Inflammatory macrophage (primary cell): ENCODE measurements at regions not wholly inside any gene's neighbourhood (a gene's known extent, or its start where the extent isn't known, plus 50 kb on each side); places are given as distances from the start of the nearest gene placed in this dataset.

Experiments used
- DNase-seq, 2 donors: peaks; one replicate each; pipeline ENCODE4 v3.0.0-alpha.2; 2020 to 2022

- no peak for DNase-seq
These were observed 175.3 kb upstream of the ALG10B start for GRCh38 chr12:38141239-38141638.

- no peak for DNase-seq
These were observed 174.7 kb upstream of the ALG10B start for GRCh38 chr12:38141861-38142260.

GRCh38 chr12:38142974-38143373, 173.6 kb upstream of the ALG10B start:
- no peak for DNase-seq

- no peak for DNase-seq
These were observed 172.5 kb upstream of the ALG10B start for GRCh38 chr12:38144049-38144448.

- no peak for DNase-seq
These were observed 171.8 kb upstream of the ALG10B start for GRCh38 chr12:38144601-38145436.

GRCh38 chr12:38149395-38150073, 167.0 kb upstream of the ALG10B start:
- no peak for DNase-seq

- no peak for DNase-seq
These were observed 164.4 kb upstream of the ALG10B start for GRCh38 chr12:38151991-38152700.

GRCh38 chr12:38152816-38153736, 163.5 kb upstream of the ALG10B start:
- DNase-seq, result no peak

GRCh38 chr12:38153737-38154061, 162.9 kb upstream of the ALG10B start:
- no peak for DNase-seq

- no peak for DNase-seq
These were observed 162.2 kb upstream of the ALG10B start for GRCh38 chr12:38154096-38155019.

GRCh38 chr12:38155020-38155395, 161.6 kb upstream of the ALG10B start:
- DNase-seq, result no peak

GRCh38 chr12:38155526-38156496, 160.8 kb upstream of the ALG10B start:
- no peak for DNase-seq

- no peak for DNase-seq
These were observed 159.9 kb upstream of the ALG10B start for GRCh38 chr12:38156497-38157245.

- no peak for DNase-seq
These were observed 159.2 kb upstream of the ALG10B start for GRCh38 chr12:38157274-38157932.

- DNase-seq, result no peak
These were observed 158.6 kb upstream of the ALG10B start for GRCh38 chr12:38157933-38158401.

- DNase-seq, result no peak
These were observed 158.0 kb upstream of the ALG10B start for GRCh38 chr12:38158428-38159091.

GRCh38 chr12:38159092-38159551, 157.5 kb upstream of the ALG10B start:
- DNase-seq, result no peak
